GM18951 (cell line): ENCODE measurements at regions not wholly inside any gene's neighbourhood (a gene's known extent, or its start where the extent isn't known, plus 50 kb on each side); places are given as distances from the start of the nearest gene placed in this dataset.

ENCODE experiments used
- POLR2A ChIP-seq: IDR thresholded peaks from 4 replicates; pipeline ENCODE4 v1.6.1; 2011; ENCODE audit warnings: mild to moderate bottlenecking; ENCODE audit not compliant: insufficient read length, insufficient read depth; ENCODE audit errors: extremely low read depth
- in situ Hi-C: fragments of 300-500 bp; cut with MboI; formaldehyde crosslinking; loops from one replicate; pipeline ENCODE4 v1.12.0; 2022; ENCODE audit warnings: low sequenced_read_pairs, mixed read lengths, inconsistent platforms; ENCODE audit not compliant: unreplicated experiment

- in situ Hi-C loops, result no loop called here
- no peak for TF ChIP-seq POLR2A
Measured at GRCh38 chr1:193590102-193590501, 403.7 kb upstream of the B3GALT2 start.

DNA sequence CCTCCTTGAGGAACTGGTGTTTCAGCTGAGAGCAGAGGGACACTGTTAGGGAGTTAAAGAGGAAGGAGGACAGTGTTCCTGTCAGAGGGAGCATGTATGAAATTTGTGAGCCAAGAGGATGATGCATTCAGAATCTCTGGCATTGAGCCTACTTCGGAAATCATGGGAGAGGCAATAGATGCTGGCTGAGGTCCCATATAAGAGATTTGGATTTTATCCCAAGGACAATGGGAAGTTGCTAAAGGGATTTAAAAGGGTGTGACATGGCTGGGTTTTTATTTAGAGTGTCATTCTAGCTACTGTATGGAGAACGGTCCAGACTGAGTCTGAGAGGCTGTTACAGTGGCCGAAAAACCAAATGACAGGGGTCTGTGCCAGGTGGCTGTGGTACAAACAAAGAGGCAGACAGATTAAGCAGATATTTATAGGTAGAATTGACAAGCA is 403.2 kb upstream of the B3GALT2 start:
- TF ChIP-seq POLR2A, result no peak
- in situ Hi-C loops, result no loop called here

DNA sequence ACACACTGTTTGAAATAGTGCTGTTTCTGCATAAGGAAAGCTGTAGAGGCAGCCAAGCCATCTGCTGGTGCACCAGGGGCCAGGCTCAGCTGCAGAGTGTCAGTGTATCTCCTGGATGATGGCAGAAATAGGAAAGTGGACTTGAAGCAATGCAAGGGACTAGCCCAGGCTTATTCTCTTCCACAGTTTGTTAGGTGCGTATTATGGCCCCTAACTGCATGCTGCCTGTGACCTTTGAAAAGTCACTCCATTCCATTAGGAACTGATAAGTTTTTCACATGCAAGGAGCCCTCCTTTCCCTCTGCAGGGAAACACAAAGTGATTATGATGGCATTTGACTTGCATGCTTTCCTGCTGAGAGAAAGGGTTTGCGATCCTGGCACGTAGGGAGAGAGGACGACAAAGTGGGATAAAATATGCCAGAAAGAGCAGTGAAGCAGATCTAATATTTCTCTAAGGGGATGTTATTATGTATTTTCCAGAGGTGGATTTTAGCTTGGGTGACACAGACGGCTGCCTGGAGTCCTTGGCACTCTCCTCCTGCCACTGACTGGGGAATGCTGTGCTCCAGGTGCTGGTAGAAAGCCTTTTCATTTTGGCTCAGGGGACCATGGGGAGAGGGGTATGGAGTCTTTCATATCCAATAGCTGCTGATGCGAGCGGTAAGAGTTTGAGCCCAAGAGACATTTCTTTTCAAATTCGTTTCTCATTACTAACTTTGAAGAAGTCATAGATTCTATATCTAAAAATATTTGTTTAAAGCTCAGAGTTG is 402.1 kb upstream of the B3GALT2 start:
- TF ChIP-seq POLR2A, result no peak
- in situ Hi-C loops, result no loop called here

GRCh38 chr1:193584731-193585239 is 398.4 kb upstream of the B3GALT2 start:
- in situ Hi-C loops, result no loop called here
- no peak for TF ChIP-seq POLR2A

DNA sequence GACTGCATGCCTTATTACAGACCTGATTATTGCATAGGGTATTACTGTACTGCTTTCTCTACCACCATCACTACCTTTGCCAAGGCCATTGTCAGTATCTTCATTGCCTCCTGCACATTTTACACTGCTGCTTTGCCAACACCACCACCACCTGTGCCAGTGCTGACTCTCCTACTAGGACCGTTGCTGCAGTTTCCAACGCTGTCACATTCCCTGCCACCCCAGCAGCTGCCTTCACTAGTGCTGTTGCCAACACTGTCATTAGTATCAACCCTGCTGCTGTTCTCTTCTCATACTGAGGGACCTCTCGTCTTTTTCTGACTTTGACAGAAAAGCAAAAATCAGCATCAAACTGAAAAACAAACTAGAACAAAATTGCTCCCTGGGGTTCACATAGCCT is 394.9 kb upstream of the B3GALT2 start:
- no peak for TF ChIP-seq POLR2A
- in situ Hi-C loops, result no loop called here

DNA sequence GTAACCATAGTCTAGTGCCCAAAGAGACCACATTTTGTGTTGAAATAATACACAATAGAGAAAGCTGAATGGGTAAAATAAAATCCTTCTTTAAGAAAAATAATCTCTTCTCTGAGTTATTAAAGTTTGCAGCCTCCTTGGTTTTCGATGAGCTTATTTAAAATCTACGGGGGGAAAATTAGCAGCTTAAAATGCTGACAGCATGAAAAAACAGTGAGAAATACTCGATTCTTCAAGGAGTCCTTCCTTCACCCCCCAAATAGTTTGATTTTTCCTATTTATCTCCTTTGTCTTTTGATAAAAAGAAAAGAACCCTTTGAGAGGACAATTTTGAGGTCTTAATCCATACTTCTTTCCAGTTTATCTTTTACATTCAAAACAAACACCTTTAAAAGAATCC is 394.0 kb upstream of the B3GALT2 start:
- in situ Hi-C loops, result no loop called here

GRCh38 chr1:193579323-193579722 is 392.9 kb upstream of the B3GALT2 start:
- no peak for TF ChIP-seq POLR2A
- in situ Hi-C loops, result no loop called here

More for the DNA sequence above, 394.0 kb upstream of the B3GALT2 start:
- no peak for TF ChIP-seq POLR2A

- in situ Hi-C loops, result no loop called here
- TF ChIP-seq POLR2A, result no peak
Measured at GRCh38 chr1:193574913-193575312, 388.5 kb upstream of the B3GALT2 start.

- in situ Hi-C loops, result no loop called here
- no peak for TF ChIP-seq POLR2A
Measured at GRCh38 chr1:193569983-193570269, 383.5 kb upstream of the B3GALT2 start.

GRCh38 chr1:193569096-193569982 is 382.9 kb upstream of the B3GALT2 start:
- TF ChIP-seq POLR2A, result no peak

GRCh38 chr1:193568512-193568911 is 382.1 kb upstream of the B3GALT2 start:
- in situ Hi-C loops, result no loop called here

More at GRCh38 chr1:193569096-193569982, 382.9 kb upstream of the B3GALT2 start:
- in situ Hi-C loops, result no loop called here

GRCh38 chr1:193567937-193568336 is 381.5 kb upstream of the B3GALT2 start:
- in situ Hi-C loops, result no loop called here
- no peak for TF ChIP-seq POLR2A

More at GRCh38 chr1:193568512-193568911, 382.1 kb upstream of the B3GALT2 start:
- TF ChIP-seq POLR2A, result no peak

DNA sequence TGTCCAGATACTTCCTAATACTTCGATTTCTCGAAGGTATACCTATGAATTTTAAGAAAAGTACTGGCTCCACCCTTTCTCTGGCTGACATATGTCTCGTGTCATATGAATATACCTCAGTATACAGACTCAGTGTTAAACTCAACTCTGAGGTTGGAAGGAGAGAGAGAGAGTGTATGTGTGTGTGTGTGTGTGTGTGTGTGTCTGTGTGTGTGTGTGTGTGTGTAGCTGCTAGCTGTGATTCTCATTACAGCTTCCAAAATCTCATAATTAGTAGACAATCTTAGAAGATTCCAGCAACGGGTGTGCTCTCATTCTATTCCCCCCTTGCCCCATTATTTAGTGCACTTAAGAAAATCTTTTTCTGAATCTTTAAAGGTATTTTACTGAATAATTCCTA is 380.3 kb upstream of the B3GALT2 start:
- TF ChIP-seq POLR2A, result no peak
- in situ Hi-C loops, result no loop called here
